Aorta (tissue), 5 donors: ENCODE measurements at regions not wholly inside any gene's neighbourhood (a gene's known extent, or its start where the extent isn't known, plus 50 kb on each side); places are given as distances from the start of the nearest gene placed in this dataset.

Experiments
- ATAC-seq: fragments of 200-7000 bp; cut with Tn5 transposase; one replicate; pipeline ENCODE4 v1.9.1; 2022; ENCODE audit warnings: moderate library complexity; ENCODE audit not compliant: low FRiP score
- DNase-seq, 2 donors: peaks; one replicate each; pipeline ENCODE4 v3.0.0-alpha.2; 2020
- H3K27ac ChIP-seq, 2 donors: one replicate each; pipeline ENCODE4 v1.5.1; 2013; ENCODE audit warnings: low read length in 2 of 2, mild to moderate bottlenecking in 2 of 2, moderate library complexity in 2 of 2, control low read depth in 1 of 2, inconsistent platforms in 1 of 2, low read depth in 1 of 2
- H3K27me3 ChIP-seq, 2 donors: one replicate each; pipeline ENCODE4 v1.6.1; 2013; ENCODE audit warnings: control low read depth in 1 of 2, low read length in 1 of 2, mild to moderate bottlenecking in 1 of 2, moderate library complexity in 1 of 2; ENCODE audit not compliant: insufficient read depth in 2 of 2, control insufficient read depth in 1 of 2
- H3K36me3 ChIP-seq, 2 donors: one replicate each; pipeline ENCODE4 v1.6.1; 2013; ENCODE audit warnings: control low read depth in 1 of 2, low read length in 1 of 2, mild to moderate bottlenecking in 1 of 2; ENCODE audit not compliant: insufficient read depth in 2 of 2, control insufficient read depth in 1 of 2
- H3K4me1 ChIP-seq, 2 donors: one replicate each; pipeline ENCODE4 v1.6.1; 2013; ENCODE audit warnings: low read length in 2 of 2, control low read depth in 1 of 2, mild to moderate bottlenecking in 1 of 2, moderate library complexity in 1 of 2; ENCODE audit not compliant: insufficient read depth in 2 of 2, control insufficient read depth in 1 of 2
- H3K4me3 ChIP-seq, 2 donors: one replicate each; pipeline ENCODE4 v1.5.1; 2013; ENCODE audit warnings: low read length in 2 of 2, control low read depth in 1 of 2, mild to moderate bottlenecking in 1 of 2
- H3K9me3 ChIP-seq: one replicate; pipeline ENCODE4 v1.6.1; 2013; ENCODE audit warnings: mild to moderate bottlenecking, low read length; ENCODE audit not compliant: control insufficient read depth
- whole genome bisulfite sequencing, 2 donors: extraction: QIAGEN DNeasy Blood & Tissue Kit; methylation state at CpG; one replicate each; pipeline ENCODE4 v1.1.7; 2013; 5-methylcytosine and 5-hydroxymethylcytosine counted together
- intact Hi-C, 2 donors: fragments of 100-400 bp; cut with DNase I; formaldehyde crosslinking; loops; one replicate each; pipeline versions ENCODE4 v1.14.2 to v1.15.0; 2022
- donor health status: healthy with polysubstance abuse.
- donor health status: Bipolar disorder and iron deficiency.
- donor health status: DM: no; HTN: no; CAD: no.
- donor health status: DM: no; HTN: no; CAD: no.
- donor health status: DM: yes; HTN: yes; CAD: no.

GRCh38 chr4:180949424-180950213 is 1293.6 kb upstream of the TENM3 start:
- ATAC-seq, result no peak
- Histone ChIP-seq H3K4me3 (no peak overlapping the region), H3K27ac (no peak overlapping the region), H3K27me3 (no peaks in the 10 kb centered on the region), H3K4me1 (no peaks in the 10 kb centered on the region), H3K9me3 (no peaks in the 10 kb centered on the region), H3K36me3 (no peaks in the 10 kb centered on the region)
- intact Hi-C loops, result no loop called here
- WGBS, 2 donors, result 73 to 80% methylated on average over 7 of the region's 7 CpGs
- no peak for DNase-seq

GRCh38 chr4:180950377-180950776 is 1292.8 kb upstream of the TENM3 start:
- Histone ChIP-seq H3K27ac (no peak overlapping the region), H3K36me3 (no peaks in the 10 kb centered on the region), H3K4me1 (no peaks in the 10 kb centered on the region), H3K27me3 (no peaks in the 10 kb centered on the region), H3K9me3 (no peaks in the 10 kb centered on the region), H3K4me3 (no peak overlapping the region)
- ATAC-seq (no peak), DNase-seq (no peak)
- intact Hi-C loops, result no loop called here
- WGBS, 2 donors, result 79 to 86% methylated on average over 1 of the region's 1 CpG

GRCh38 chr4:180951312-180951711 is 1291.9 kb upstream of the TENM3 start:
- DNase-seq, result no peak
- Histone ChIP-seq H3K4me1 (no peaks in the 10 kb centered on the region), H3K27ac (no peak overlapping the region), H3K4me3 (no peak overlapping the region), H3K36me3 (no peaks in the 10 kb centered on the region), H3K9me3 (no peaks in the 10 kb centered on the region), H3K27me3 (no peaks in the 10 kb centered on the region)
- no peak for ATAC-seq
- intact Hi-C loops, result no loop called here
- WGBS, 2 donors, result 88 to 89% methylated on average over 2 of the region's 2 CpGs

GRCh38 chr4:180953572-180953971 is 1289.6 kb upstream of the TENM3 start:
- ATAC-seq, result no peak
- no peaks in the 10 kb centered on the region for H3K27me3 ChIP-seq
- 88 to 93% methylated on average over 4 of the region's 4 CpGs for WGBS, 2 donors
- H3K4me3 ChIP-seq, result no peak overlapping the region
- no peaks in the 10 kb centered on the region for H3K36me3 ChIP-seq
- no peak overlapping the region for H3K27ac ChIP-seq
- no peak for DNase-seq
- no peaks in the 10 kb centered on the region for H3K9me3 ChIP-seq
- H3K4me1 ChIP-seq, result no peaks in the 10 kb centered on the region
- intact Hi-C loops, result no loop called here

GRCh38 chr4:180960743-180961401 is 1282.3 kb upstream of the TENM3 start:
- DNase-seq (no peak), ATAC-seq (no peak)
- H3K4me3 ChIP-seq, result no peak overlapping the region
- no peaks in the 10 kb centered on the region for H3K4me1 ChIP-seq
- intact Hi-C loops, result no loop called here
- H3K27me3 ChIP-seq, result no peaks in the 10 kb centered on the region
- H3K36me3 ChIP-seq, result no peaks in the 10 kb centered on the region
- no peaks in the 10 kb centered on the region for H3K9me3 ChIP-seq
- H3K27ac ChIP-seq, result no peak overlapping the region
- WGBS, 2 donors, result 45 to 59% methylated on average over 4 of the region's 4 CpGs

- DNase-seq (no peak), ATAC-seq (no peak)
- no peaks in the 10 kb centered on the region for H3K4me1 ChIP-seq
- H3K27ac ChIP-seq, result no peak overlapping the region
- 82 to 91% methylated on average over 3 of the region's 3 CpGs for WGBS, 2 donors
- intact Hi-C loops, result no loop called here
- H3K27me3 ChIP-seq, result no peaks in the 10 kb centered on the region
- H3K4me3 ChIP-seq, result no peak overlapping the region
- H3K9me3 ChIP-seq, result no peaks in the 10 kb centered on the region
- no peaks in the 10 kb centered on the region for H3K36me3 ChIP-seq
Observed at GRCh38 chr4:180962268-180962667, 1280.9 kb upstream of the TENM3 start.

- WGBS, 2 donors, result 29 to 38% methylated on average over 2 of the region's 2 CpGs
- Histone ChIP-seq H3K9me3 (no peaks in the 10 kb centered on the region), H3K27me3 (no peaks in the 10 kb centered on the region), H3K4me1 (no peaks in the 10 kb centered on the region), H3K27ac (no peak overlapping the region), H3K36me3 (no peaks in the 10 kb centered on the region), H3K4me3 (no peak overlapping the region)
- DNase-seq (no peak), ATAC-seq (no peak)
- intact Hi-C loops, result no loop called here
Observed at GRCh38 chr4:180966312-180966711, 1276.9 kb upstream of the TENM3 start.

- intact Hi-C loops, result no loop called here
- ATAC-seq (no peak), DNase-seq (no peak)
- Histone ChIP-seq H3K27me3 (no peaks in the 10 kb centered on the region), H3K4me1 (no peaks in the 10 kb centered on the region), H3K36me3 (no peaks in the 10 kb centered on the region), H3K9me3 (no peaks in the 10 kb centered on the region), H3K4me3 (no peak overlapping the region), H3K27ac (no peak overlapping the region)
- 76 to 82% methylated on average over 3 of the region's 3 CpGs for WGBS, 2 donors
Observed at GRCh38 chr4:180967936-180968335, 1275.3 kb upstream of the TENM3 start.

GRCh38 chr4:180973894-180974293 is 1269.3 kb upstream of the TENM3 start:
- 81 to 83% methylated on average over 4 of the region's 4 CpGs for WGBS, 2 donors
- Histone ChIP-seq H3K4me3 (no peak overlapping the region), H3K36me3 (no peaks in the 10 kb centered on the region), H3K27ac (no peak overlapping the region), H3K9me3 (no peaks in the 10 kb centered on the region), H3K27me3 (no peaks in the 10 kb centered on the region), H3K4me1 (no peaks in the 10 kb centered on the region)
- intact Hi-C loops, result no loop called here
- DNase-seq (no peak), ATAC-seq (no peak)
